K562 (cell line): ENCODE measurements at regions not wholly inside any gene's neighbourhood (a gene's known extent, or its start where the extent isn't known, plus 50 kb on each side); places are given as distances from the start of the nearest gene placed in this dataset.
A peak's percentile ranks its signal among the peaks of the same experiment; 100 is the strongest.

Experiments
- BRD9 ChIP-seq: fragments of 450-650 bp; IDR thresholded peaks from 2 replicates; pipeline ENCODE4 v1.6.1; 2018; ENCODE audit warnings: low read depth; ENCODE audit not compliant: partially characterized antibody
- CBFA2T2 ChIP-seq: fragments of 450-650 bp; conservative IDR thresholded peaks from 2 replicates; pipeline ENCODE4 v1.6.1; 2017; ENCODE audit warnings: mild to moderate bottlenecking
- CHD7 ChIP-seq: fragments of 200-600 bp; sonication (generic); IDR thresholded peaks from one replicate; pipeline ENCODE4 v1.6.1; 2012; ENCODE audit warnings: mild to moderate bottlenecking, low read depth, low read length, inconsistent platforms
- CLOCK ChIP-seq: fragments of 250-450 bp; sonication (Bioruptor Pico); IDR thresholded peaks from 2 replicates; pipeline ENCODE4 v1.4.0; 2020; ENCODE audit warnings: mild to moderate bottlenecking, moderate library complexity, borderline replicate concordance
- E2F1 ChIP-seq: sonication (generic); formaldehyde crosslinking; IDR thresholded peaks from 2 replicates; pipeline ENCODE4 v1.8.1; 2023; ENCODE audit warnings: mild to moderate bottlenecking, missing genetic modification reagents, moderate library complexity
- HMG20A ChIP-seq: fragments of 450-650 bp; formaldehyde crosslinking; conservative IDR thresholded peaks from 2 replicates; pipeline ENCODE4 v1.4.0; 2020; ENCODE audit warnings: mild to moderate bottlenecking, mixed read lengths
- IRF2 ChIP-seq: sonication (generic); formaldehyde crosslinking; IDR thresholded peaks from 2 replicates; pipeline ENCODE4 v1.8.1; 2022; ENCODE audit warnings: mild to moderate bottlenecking, missing genetic modification reagents
- JUND ChIP-seq, 2 experiments: IDR thresholded peaks; 2 replicates in 1 of 2; 3 replicates in 1 of 2; pipeline ENCODE4 v1.6.1; 2011; ENCODE audit warnings: borderline replicate concordance in 2 of 2, low read depth in 2 of 2, low read length in 2 of 2, improper control_type of control experiment in 1 of 2, missing biosample characterization in 1 of 2, missing genetic modification characterization in 1 of 2, missing genetic modification reagents in 1 of 2
- NCOR1 ChIP-seq: fragments of 450-650 bp; IDR thresholded peaks from 2 replicates; pipeline ENCODE4 v1.6.1; 2016; ENCODE audit warnings: mild to moderate bottlenecking, moderate library complexity
- POU5F1 ChIP-seq: fragments of 150-350 bp; IDR thresholded peaks from 2 replicates; pipeline ENCODE4 v1.6.1; 2014; ENCODE audit warnings: borderline replicate concordance, low read length, low read depth, mild to moderate bottlenecking; ENCODE audit not compliant: partially characterized antibody
- RCOR1 ChIP-seq, 2 experiments: IDR thresholded peaks; 2 replicates each; pipeline ENCODE4 v1.6.1; 2012; ENCODE audit warnings: low read depth in 2 of 2, low read length in 2 of 2, borderline replicate concordance in 1 of 2, improper control_type of control experiment in 1 of 2
- TAL1 ChIP-seq: fragments of 450-650 bp; IDR thresholded peaks from 2 replicates; pipeline ENCODE4 v1.6.1; 2016; ENCODE audit warnings: mild to moderate bottlenecking
- TRIM24 ChIP-seq, 2 experiments: fragments of 450-650 bp; IDR thresholded peaks; 2 replicates each; pipeline ENCODE4 v1.6.1; 2016
- ZNF23 ChIP-seq: fragments of 250-450 bp; sonication (Bioruptor Pico); IDR thresholded peaks from 2 replicates; pipeline ENCODE4 v1.4.0; 2020; ENCODE audit warnings: mild to moderate bottlenecking

- no peak for TF ChIP-seq CHD7
- TF ChIP-seq POU5F1, result no peak
- TF ChIP-seq CBFA2T2, result peak; percentile 53
- TF ChIP-seq NCOR1, result peak; percentile 37; the same call in 1 of the 2 replicates
- peak in 1 of 2 experiments; percentile 51; a peak in 2 of 4 replicates for TF ChIP-seq TRIM24 (IDR thresholded peaks at IDR 0.05)
- TF ChIP-seq IRF2, result no peak
- TF ChIP-seq CLOCK (CRISPR knock-in tag), result no peak
- TF ChIP-seq E2F1 (CRISPR knock-in tag), result no peak
- no peak for TF ChIP-seq ZNF23 (CRISPR knock-in tag)
- TF ChIP-seq JUND (IDR thresholded peaks at IDR 0.05; ENCODE audit: borderline replicate concordance, low read depth, low read length), result no peak
- no peak for TF ChIP-seq JUND (tag; IDR thresholded peaks at IDR 0.05; ENCODE audit: borderline replicate concordance, low read depth, low read length)
- no peak for TF ChIP-seq HMG20A (CRISPR knock-in tag)
- TF ChIP-seq TAL1, result peak; percentile 33; the same call in 1 of the 2 replicates
- TF ChIP-seq RCOR1 (IDR thresholded peaks at IDR 0.05; ENCODE audit: borderline replicate concordance in 1 of 2, low read depth in 2 of 2, low read length in 2 of 2), result peak in 1 of 2 experiments; percentile 69; a peak in 1 of 4 replicates
- no peak for TF ChIP-seq BRD9
These were observed 113.7 kb downstream of the NAB1 start (continued) for GRCh38 chr2:190762566-190762965.
